Bronchial epithelial cell (primary cell): ENCODE measurements at regions not wholly inside any gene's neighbourhood (a gene's known extent, or its start where the extent isn't known, plus 50 kb on each side); places are given as distances from the start of the nearest gene placed in this dataset.

Source experiments
- DNase-seq: peaks from one replicate; pipeline ENCODE4 v3.0.0-alpha.2; 2010; ENCODE audit warnings: low read depth
- FAIRE-seq: peaks from 2 replicates; lab custom pipeline; 2011; peaks lifted over from hg19 to GRCh38; lab: Jason Lieb, UNC
- H3K27me3 ChIP-seq: 2 replicates; pipeline ENCODE4 v1.5.1; 2011; ENCODE audit warnings: low read length; ENCODE audit not compliant: control insufficient read depth, insufficient read depth
- H3K36me3 ChIP-seq: 2 replicates; pipeline ENCODE4 v1.5.1; 2011; ENCODE audit warnings: low read length; ENCODE audit not compliant: control insufficient read depth, insufficient read depth
- H3K4me3 ChIP-seq: 2 replicates; pipeline ENCODE4 v1.5.1; 2011; ENCODE audit warnings: mild to moderate bottlenecking, low read depth, low read length, control low read depth
- TF ChIP-seq, protein P1 (sequence below): IDR thresholded peaks from 2 replicates; pipeline ENCODE4 v1.5.1; 2011; ENCODE audit warnings: mild to moderate bottlenecking, moderate library complexity, low read length, control low read depth, inconsistent platforms; ENCODE audit not compliant: insufficient read depth, severe bottlenecking

DNA sequence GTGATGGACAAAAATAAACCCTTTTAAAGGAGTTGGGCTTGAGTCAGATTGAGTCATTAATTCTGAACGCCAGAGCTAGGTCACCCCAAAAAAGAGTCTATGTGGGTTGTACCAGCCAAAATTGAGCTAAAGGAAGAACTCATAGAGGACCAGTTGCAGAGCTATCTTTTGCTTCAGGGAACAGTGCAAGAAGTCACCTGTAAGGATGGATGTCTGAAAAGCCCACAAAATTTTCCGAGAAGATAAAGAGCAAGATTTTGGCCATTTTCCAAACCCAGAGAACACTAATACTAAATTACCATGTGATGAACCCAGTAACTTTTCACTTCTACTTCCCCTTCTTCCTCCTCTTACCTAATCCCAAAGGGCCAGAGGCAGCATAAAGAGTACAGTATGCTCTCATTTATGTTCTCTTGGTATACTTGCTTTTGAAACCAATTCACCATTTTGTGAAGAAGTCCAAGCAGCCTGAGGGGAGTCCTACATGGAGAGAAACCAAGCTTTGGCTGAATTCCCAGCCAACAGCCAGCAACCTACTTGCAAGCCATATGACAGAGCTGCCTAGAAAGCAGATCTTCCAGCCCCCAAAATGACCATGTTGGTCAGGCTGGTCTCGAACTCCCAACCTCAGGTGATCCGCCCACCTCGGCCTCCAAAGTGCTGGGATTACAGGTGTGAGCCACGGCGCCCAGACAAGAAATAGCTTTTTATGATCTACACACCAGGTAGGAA is 551.7 kb downstream of the SATB2 start:
- TF ChIP-seq, protein P1, sequence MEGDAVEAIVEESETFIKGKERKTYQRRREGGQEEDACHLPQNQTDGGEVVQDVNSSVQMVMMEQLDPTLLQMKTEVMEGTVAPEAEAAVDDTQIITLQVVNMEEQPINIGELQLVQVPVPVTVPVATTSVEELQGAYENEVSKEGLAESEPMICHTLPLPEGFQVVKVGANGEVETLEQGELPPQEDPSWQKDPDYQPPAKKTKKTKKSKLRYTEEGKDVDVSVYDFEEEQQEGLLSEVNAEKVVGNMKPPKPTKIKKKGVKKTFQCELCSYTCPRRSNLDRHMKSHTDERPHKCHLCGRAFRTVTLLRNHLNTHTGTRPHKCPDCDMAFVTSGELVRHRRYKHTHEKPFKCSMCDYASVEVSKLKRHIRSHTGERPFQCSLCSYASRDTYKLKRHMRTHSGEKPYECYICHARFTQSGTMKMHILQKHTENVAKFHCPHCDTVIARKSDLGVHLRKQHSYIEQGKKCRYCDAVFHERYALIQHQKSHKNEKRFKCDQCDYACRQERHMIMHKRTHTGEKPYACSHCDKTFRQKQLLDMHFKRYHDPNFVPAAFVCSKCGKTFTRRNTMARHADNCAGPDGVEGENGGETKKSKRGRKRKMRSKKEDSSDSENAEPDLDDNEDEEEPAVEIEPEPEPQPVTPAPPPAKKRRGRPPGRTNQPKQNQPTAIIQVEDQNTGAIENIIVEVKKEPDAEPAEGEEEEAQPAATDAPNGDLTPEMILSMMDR = no peak
- no peak overlapping the region for H3K4me3 ChIP-seq
- no peak for DNase-seq

DNA sequence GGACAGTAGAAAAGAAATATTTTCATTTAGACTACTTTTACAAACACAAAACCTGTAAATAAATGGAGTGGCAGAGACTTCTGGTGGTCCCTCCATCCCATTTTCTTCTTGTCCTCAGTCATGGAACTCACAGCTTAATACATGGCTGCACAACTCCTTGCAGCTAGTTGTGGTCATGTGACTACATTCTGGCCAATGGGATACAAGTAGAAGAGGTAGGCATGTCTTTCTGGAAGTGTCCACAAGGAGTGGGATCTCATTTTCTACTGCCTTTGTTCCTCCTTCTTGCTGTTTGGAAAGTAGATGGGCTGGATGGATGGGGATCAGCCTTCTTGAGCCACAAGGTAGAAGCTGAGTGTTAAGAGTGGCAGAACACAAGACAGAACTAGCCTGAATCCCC is 555.8 kb downstream of the SATB2 start:
- TF ChIP-seq, protein P1 = no peak
- DNase-seq (no peak), FAIRE-seq (peak; percentile 23)
- H3K36me3 ChIP-seq = no peaks in the 10 kb centered on the region
- no peak overlapping the region for H3K4me3 ChIP-seq
- no peaks in the 10 kb centered on the region for H3K27me3 ChIP-seq

More for the DNA sequence above, 551.7 kb downstream of the SATB2 start:
- H3K36me3 ChIP-seq = no peaks in the 10 kb centered on the region
- no peak for FAIRE-seq
- H3K27me3 ChIP-seq = no peaks in the 10 kb centered on the region

DNA sequence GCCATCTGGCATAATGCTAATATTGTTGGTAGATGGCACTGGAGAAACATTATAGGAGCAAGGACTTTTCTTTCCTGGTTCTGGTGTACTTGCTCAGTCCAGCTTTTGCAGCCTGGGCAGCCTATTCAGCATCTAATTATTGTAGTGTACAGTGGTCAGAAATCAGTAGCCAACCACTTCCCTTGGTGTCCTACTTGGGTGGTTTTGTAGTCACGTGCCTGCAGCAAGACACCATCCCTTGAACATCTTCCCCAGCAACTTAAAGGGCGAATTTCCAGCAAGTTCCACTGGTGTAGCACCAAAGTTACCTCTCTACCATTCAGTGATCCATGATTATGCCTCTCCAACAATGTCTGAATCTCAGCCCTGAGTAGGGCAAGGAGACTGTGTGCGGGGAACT is 557.6 kb downstream of the SATB2 start:
- no peaks in the 10 kb centered on the region for H3K36me3 ChIP-seq
- DNase-seq (no peak), FAIRE-seq (no peak)
- no peaks in the 10 kb centered on the region for H3K27me3 ChIP-seq
- TF ChIP-seq, protein P1 = no peak
- H3K4me3 ChIP-seq = no peak overlapping the region

DNA sequence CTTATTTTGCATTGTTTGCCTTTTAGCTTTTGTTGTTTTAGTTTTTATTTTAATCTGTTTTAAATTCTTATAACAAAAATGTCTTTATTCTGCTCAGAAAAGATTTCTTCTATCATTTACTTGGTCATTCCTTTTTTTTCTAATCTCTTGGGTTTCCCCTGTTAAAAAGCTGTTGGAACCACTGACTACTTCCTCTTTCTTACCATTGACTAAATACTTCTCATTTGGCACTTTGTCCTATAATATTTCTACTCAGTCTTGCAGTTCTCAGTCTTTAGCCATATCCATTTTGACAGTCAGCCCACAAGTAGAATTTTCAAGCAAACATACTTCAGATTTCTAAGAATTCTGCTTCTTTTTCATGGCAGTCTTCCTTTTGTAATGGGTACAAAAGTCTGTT is 567.2 kb downstream of the SATB2 start:
- no peak for DNase-seq
- TF ChIP-seq, protein P1 = no peak
- Histone ChIP-seq H3K36me3 (no peaks in the 10 kb centered on the region), H3K27me3 (no peaks in the 10 kb centered on the region), H3K4me3 (no peak overlapping the region)
- FAIRE-seq = no peak

DNA sequence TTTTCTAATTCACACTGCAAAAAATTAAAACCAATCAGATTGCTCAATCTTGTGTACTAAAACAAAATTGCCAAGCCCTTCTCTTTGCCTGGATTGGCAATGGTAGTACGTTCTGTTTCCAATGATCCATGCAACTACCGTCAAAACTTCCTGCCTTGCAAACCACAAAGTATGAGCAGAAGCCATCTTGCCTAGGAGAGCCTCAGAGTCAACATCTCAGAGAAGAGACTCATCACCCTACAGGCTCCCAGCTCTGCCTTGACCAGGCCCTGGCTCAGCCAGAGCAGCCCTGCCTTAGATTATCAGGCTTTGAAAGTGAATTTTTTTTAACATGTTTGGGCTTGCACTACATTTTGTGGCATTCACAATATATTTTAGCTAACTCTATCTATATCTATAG is 574.1 kb downstream of the SATB2 start:
- no peak overlapping the region for H3K4me3 ChIP-seq
- H3K27me3 ChIP-seq = no peaks in the 10 kb centered on the region
- H3K36me3 ChIP-seq = no peaks in the 10 kb centered on the region
- FAIRE-seq (no peak), DNase-seq (peak; percentile 29)
- TF ChIP-seq, protein P1 = no peak

DNA sequence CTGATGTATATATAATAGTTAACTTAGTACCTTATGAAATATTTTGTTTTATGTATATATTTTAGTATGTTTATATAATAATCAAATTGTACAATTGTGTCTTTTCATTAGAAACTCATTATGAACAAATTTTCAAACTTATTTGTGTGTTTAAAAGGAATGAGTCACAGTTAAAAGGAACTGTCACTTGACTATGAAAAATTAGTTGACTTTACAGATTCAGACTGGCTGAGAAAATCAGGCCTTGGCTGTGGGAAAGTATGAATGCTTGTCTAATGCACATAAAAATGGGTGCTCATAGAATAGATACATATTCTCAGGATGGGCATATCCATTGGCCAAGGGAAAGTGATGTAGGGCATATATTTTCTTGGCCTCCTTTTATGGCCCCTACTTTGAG is 576.8 kb downstream of the SATB2 start:
- H3K27me3 ChIP-seq = no peaks in the 10 kb centered on the region
- TF ChIP-seq, protein P1 = no peak
- DNase-seq (no peak), FAIRE-seq (no peak)
- no peak overlapping the region for H3K4me3 ChIP-seq
- no peaks in the 10 kb centered on the region for H3K36me3 ChIP-seq
